CD14-positive monocyte (primary cell): ENCODE measurements at regions not wholly inside any gene's neighbourhood (a gene's known extent, or its start where the extent isn't known, plus 50 kb on each side); places are given as distances from the start of the nearest gene placed in this dataset.
"Not testable (repeated sequence)": the region's sequence is repeated elsewhere in the genome, so short reads cannot be mapped to it uniquely, and the experiment has no call there.

Source experiments
- DNase-seq, 3 donors: peaks; one replicate each; pipeline ENCODE4 v3.0.0-alpha.2; 2011 to 2022
- H2AFZ ChIP-seq: 2 replicates; pipeline ENCODE4 v1.6.0; 2012; ENCODE audit warnings: mild to moderate bottlenecking, low read depth, low read length, inconsistent platforms; ENCODE audit not compliant: insufficient read depth, poor library complexity, severe bottlenecking
- H3K27ac ChIP-seq, 2 donors: 1 replicate in 1 of 2; 2 replicates in 1 of 2; pipeline ENCODE4 v1.5.1; 2012 to 2013; ENCODE audit warnings: low read length in 2 of 2, control low read depth in 1 of 2, inconsistent platforms in 1 of 2, low read depth in 1 of 2, mild to moderate bottlenecking in 1 of 2
- H3K27me3 ChIP-seq, 2 donors: one replicate each; pipeline versions ENCODE4 v1.6.0 to v1.6.1; 2011 to 2013; ENCODE audit warnings: low read length in 2 of 2; ENCODE audit not compliant: control insufficient read depth in 2 of 2, insufficient read depth in 2 of 2
- H3K36me3 ChIP-seq, 2 donors: replicated peaks in 1 of 2; 1 replicate in 1 of 2; 2 replicates in 1 of 2; pipeline versions ENCODE4 v1.5.1 to v1.6.1; 2012 to 2013; ENCODE audit warnings: low read length in 2 of 2, control low read depth in 1 of 2, inconsistent platforms in 1 of 2, mild to moderate bottlenecking in 1 of 2; ENCODE audit not compliant: insufficient read depth in 2 of 2, control insufficient read depth in 1 of 2
- H3K4me1 ChIP-seq, 2 donors: 1 replicate in 1 of 2; 2 replicates in 1 of 2; pipeline versions ENCODE4 v1.5.1 to v1.6.1; 2012 to 2013; ENCODE audit warnings: low read length in 2 of 2, control low read depth in 1 of 2, inconsistent platforms in 1 of 2, mild to moderate bottlenecking in 1 of 2, moderate library complexity in 1 of 2; ENCODE audit not compliant: insufficient read depth in 2 of 2, control insufficient read depth in 1 of 2
- H3K4me2 ChIP-seq: replicated peaks from 2 replicates; pipeline ENCODE3; 2012; ENCODE audit warnings: low read length, moderate library complexity, mild to moderate bottlenecking; ENCODE audit not compliant: poor library complexity, severe bottlenecking; ENCODE audit errors: extremely low read depth
- H3K4me3 ChIP-seq, 3 experiments: fragments of 200-600 bp in 1 of 3; sonication (generic) in 1 of 3; replicated peaks in 1 of 3; 1 replicate in 2 of 3; 2 replicates in 1 of 3; pipeline ENCODE4 v1.5.1; 2011 to 2013; ENCODE audit warnings: low read length in 3 of 3, mild to moderate bottlenecking in 3 of 3, control low read depth in 2 of 3, low read depth in 2 of 3, inconsistent platforms in 1 of 3, moderate library complexity in 1 of 3
- H3K79me2 ChIP-seq: 2 replicates; pipeline ENCODE4 v1.6.0; 2012; ENCODE audit warnings: mild to moderate bottlenecking, control low read depth, inconsistent platforms, low read length, moderate library complexity; ENCODE audit not compliant: insufficient read depth
- H3K9ac ChIP-seq: 2 replicates; pipeline ENCODE4 v1.6.0; 2017; ENCODE audit warnings: low read length, mild to moderate bottlenecking; ENCODE audit not compliant: insufficient read depth, poor library complexity, severe bottlenecking
- H3K9me3 ChIP-seq, 2 donors: replicated peaks in 1 of 2; 1 replicate in 1 of 2; 2 replicates in 1 of 2; pipeline versions ENCODE4 v1.5.1 to v1.6.1; 2012 to 2013; ENCODE audit warnings: low read length in 2 of 2, control low read depth in 1 of 2; ENCODE audit not compliant: control insufficient read depth in 1 of 2, insufficient read depth in 1 of 2
- H4K20me1 ChIP-seq: 2 replicates; pipeline ENCODE4 v1.6.0; 2012; ENCODE audit warnings: mild to moderate bottlenecking, low read length, control low read depth, moderate library complexity; ENCODE audit not compliant: insufficient read depth
- H3K27ac Mint-ChIP-seq, 7 donors: one replicate each; pipeline ENCODE4 v1.8.0; 2020; ENCODE audit warnings: mild to moderate bottlenecking in 7 of 7, mixed read lengths in 7 of 7, moderate library complexity in 6 of 7, inconsistent platforms in 2 of 7
- H3K27me3 Mint-ChIP-seq, 3 donors: one replicate each; pipeline ENCODE4 v1.8.0; 2021 to 2022; ENCODE audit warnings: low read depth in 3 of 3, mild to moderate bottlenecking in 3 of 3, mixed read lengths in 3 of 3, moderate library complexity in 3 of 3, inconsistent platforms in 1 of 3
- H3K36me3 Mint-ChIP-seq, 2 donors: one replicate each; pipeline ENCODE4 v1.8.0; 2020; ENCODE audit warnings: mixed read lengths in 2 of 2, inconsistent platforms in 1 of 2, mild to moderate bottlenecking in 1 of 2
- H3K4me1 Mint-ChIP-seq: one replicate; pipeline ENCODE4 v1.8.0; 2020; ENCODE audit warnings: mild to moderate bottlenecking, mixed read lengths
- H3K4me3 Mint-ChIP-seq, 2 donors: one replicate each; pipeline ENCODE4 v1.8.0; 2020; ENCODE audit warnings: mild to moderate bottlenecking in 2 of 2, mixed read lengths in 2 of 2, moderate library complexity in 1 of 2
- H3K9me3 Mint-ChIP-seq, 7 donors: one replicate each; pipeline ENCODE4 v1.8.0; 2020 to 2022; ENCODE audit warnings: mixed read lengths in 7 of 7, mild to moderate bottlenecking in 6 of 7, moderate library complexity in 6 of 7, inconsistent platforms in 2 of 7
- WGBS: methylation state at CpG from one replicate; pipeline ENCODE4 v1.1.5; 2013; ENCODE audit warnings: missing lambda C conversion rate; ENCODE audit not compliant: insufficient coverage; 5-methylcytosine and 5-hydroxymethylcytosine counted together
- intact Hi-C, 2 donors: fragments of 100-400 bp; cut with micrococcal nuclease; formaldehyde crosslinking; loops; one replicate each; pipeline versions ENCODE4 v1.15.0 to v1.15.1; 2023
- TF ChIP-seq, protein P1 (sequence below): fragments of 200-600 bp; IDR thresholded peaks from one replicate; pipeline ENCODE4 v1.8.0; 2022; ENCODE audit warnings: antibody characterized with exemption, mild to moderate bottlenecking

DNA sequence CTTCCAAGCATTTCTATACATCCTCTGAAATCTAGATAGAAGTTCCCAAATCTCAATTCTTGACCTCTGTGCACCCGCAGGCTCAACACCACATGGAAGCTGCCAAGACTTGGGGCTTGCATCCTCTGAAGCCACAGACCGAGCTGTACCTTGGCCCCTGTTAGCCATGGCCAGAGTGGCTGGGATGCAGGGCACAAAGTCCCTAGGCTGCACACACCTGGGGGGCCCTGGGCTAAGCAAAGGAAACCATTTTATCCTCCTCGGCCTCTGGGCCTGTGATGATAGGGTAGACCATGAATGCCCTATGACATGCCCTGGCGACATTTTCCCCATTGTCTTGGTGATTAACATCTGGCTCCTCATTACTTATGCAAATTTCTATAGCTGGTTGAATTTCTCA lies 97.1 kb upstream of the CCDC39 start:
- H3K9me3 Mint-ChIP-seq: peaks cover 11 to 33% (median 24%) of the 10 kb centered on the region in 7 donors
- TF ChIP-seq, protein P1, sequence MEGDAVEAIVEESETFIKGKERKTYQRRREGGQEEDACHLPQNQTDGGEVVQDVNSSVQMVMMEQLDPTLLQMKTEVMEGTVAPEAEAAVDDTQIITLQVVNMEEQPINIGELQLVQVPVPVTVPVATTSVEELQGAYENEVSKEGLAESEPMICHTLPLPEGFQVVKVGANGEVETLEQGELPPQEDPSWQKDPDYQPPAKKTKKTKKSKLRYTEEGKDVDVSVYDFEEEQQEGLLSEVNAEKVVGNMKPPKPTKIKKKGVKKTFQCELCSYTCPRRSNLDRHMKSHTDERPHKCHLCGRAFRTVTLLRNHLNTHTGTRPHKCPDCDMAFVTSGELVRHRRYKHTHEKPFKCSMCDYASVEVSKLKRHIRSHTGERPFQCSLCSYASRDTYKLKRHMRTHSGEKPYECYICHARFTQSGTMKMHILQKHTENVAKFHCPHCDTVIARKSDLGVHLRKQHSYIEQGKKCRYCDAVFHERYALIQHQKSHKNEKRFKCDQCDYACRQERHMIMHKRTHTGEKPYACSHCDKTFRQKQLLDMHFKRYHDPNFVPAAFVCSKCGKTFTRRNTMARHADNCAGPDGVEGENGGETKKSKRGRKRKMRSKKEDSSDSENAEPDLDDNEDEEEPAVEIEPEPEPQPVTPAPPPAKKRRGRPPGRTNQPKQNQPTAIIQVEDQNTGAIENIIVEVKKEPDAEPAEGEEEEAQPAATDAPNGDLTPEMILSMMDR: no peak
- WGBS: 87% methylated on average over 3 of the region's 4 CpGs

GRCh38 chr3:180782195-180782984 lies 103.1 kb upstream of the CCDC39 start:
- H3K36me3 ChIP-seq: no peaks in the 10 kb centered on the region
- Mint-ChIP-seq H3K4me1 (no peaks in the 10 kb centered on the region), H3K27me3 (no peaks in the 10 kb centered on the region), H3K36me3 (no peaks in the 10 kb centered on the region), H3K9me3 (peaks cover 2 to 28% (median 10%) of the 10 kb centered on the region in 7 donors), H3K27ac (no peak overlapping the region), H3K4me3 (no peak overlapping the region)
- no peak for DNase-seq
- TF ChIP-seq, protein P1: no peak
- no peak overlapping the region for H2AFZ ChIP-seq
- intact Hi-C loops: no loop called here
- no peaks in the 10 kb centered on the region for H3K27me3 ChIP-seq
- WGBS: 57% methylated on average over 1 of the region's 1 CpG
- no peaks in the 10 kb centered on the region for H3K4me1 ChIP-seq
- no peaks in the 10 kb centered on the region for H4K20me1 ChIP-seq
- H3K27ac ChIP-seq: no peak overlapping the region
- H3K4me3 ChIP-seq: no peak overlapping the region
- H3K9ac ChIP-seq: no peak overlapping the region
- peaks cover 4 to 17% of the 10 kb centered on the region in 2 donors for H3K9me3 ChIP-seq
- H3K4me2 ChIP-seq: no peak overlapping the region
- no peaks in the 10 kb centered on the region for H3K79me2 ChIP-seq

More for the DNA sequence above, 97.1 kb upstream of the CCDC39 start:
- Histone ChIP-seq H3K4me2 (no peak overlapping the region), H2AFZ (no peak overlapping the region), H3K9ac (no peak overlapping the region), H3K27me3 (no peaks in the 10 kb centered on the region), H3K79me2 (no peaks in the 10 kb centered on the region), H4K20me1 (no peaks in the 10 kb centered on the region), H3K36me3 (no peaks in the 10 kb centered on the region), H3K9me3 (peaks cover 15 to 32% of the 10 kb centered on the region in 2 donors), H3K4me1 (no peaks in the 10 kb centered on the region), H3K27ac (no peak overlapping the region), H3K4me3 (no peak overlapping the region)
- H3K27ac Mint-ChIP-seq: no peak overlapping the region
- H3K4me1 Mint-ChIP-seq: no peaks in the 10 kb centered on the region
- no peaks in the 10 kb centered on the region for H3K36me3 Mint-ChIP-seq
- H3K4me3 Mint-ChIP-seq: no peak overlapping the region
- H3K27me3 Mint-ChIP-seq: no peaks in the 10 kb centered on the region
- intact Hi-C loops: no loop called here
- DNase-seq: no peak

DNA sequence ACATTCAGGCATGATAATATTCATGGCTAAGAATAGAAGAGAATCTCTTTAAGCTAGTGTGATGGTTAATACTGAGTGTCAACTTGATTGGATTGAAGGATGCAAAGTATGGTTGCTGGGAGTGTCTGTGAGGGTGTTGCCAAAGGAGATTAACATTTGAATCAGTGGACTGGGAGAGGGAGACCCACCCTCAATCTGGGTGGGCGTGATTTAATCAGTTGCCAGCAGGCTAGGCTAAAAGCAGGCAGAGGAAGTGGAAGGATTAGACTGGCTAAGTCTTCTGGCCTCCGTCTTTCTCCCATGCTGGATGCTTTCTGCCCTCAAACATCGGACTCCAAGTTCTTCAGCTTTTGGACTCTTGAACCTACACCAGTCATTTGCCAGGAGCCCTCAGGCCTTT lies 106.9 kb upstream of the CCDC39 start:
- H3K9ac ChIP-seq, H3K4me3 ChIP-seq, H3K4me1 ChIP-seq, H4K20me1 ChIP-seq, H3K27me3 ChIP-seq, H3K36me3 ChIP-seq, DNase-seq, H3K4me2 ChIP-seq, intact Hi-C loops, H3K27me3 Mint-ChIP-seq, H3K27ac ChIP-seq, H3K27ac Mint-ChIP-seq, H2AFZ ChIP-seq, H3K79me2 ChIP-seq, H3K4me1 Mint-ChIP-seq, H3K9me3 ChIP-seq, H3K36me3 Mint-ChIP-seq, H3K9me3 Mint-ChIP-seq, H3K4me3 Mint-ChIP-seq: not testable (repeated sequence)
- WGBS: 80% methylated on average over 1 of the region's 3 CpGs
